SK-N-SH treated with all-trans-retinoic acid at 6 μM for 48 hours (cell line): ENCODE measurements at regions not wholly inside any gene's neighbourhood (a gene's known extent, or its start where the extent isn't known, plus 50 kb on each side); places are given as distances from the start of the nearest gene placed in this dataset.

Experiments used
- CSDC2 ChIP-seq: fragments of 250-450 bp; sonication (Bioruptor Pico); IDR thresholded peaks from 2 replicates; pipeline ENCODE4 v1.5.0; 2020; ENCODE audit warnings: mild to moderate bottlenecking, moderate library complexity
- ZNF70 ChIP-seq: fragments of 450-650 bp; formaldehyde crosslinking; IDR thresholded peaks from 2 replicates; pipeline ENCODE4 v1.5.0; 2020; ENCODE audit warnings: mild to moderate bottlenecking, moderate library complexity

GRCh38 chr20:22453244-22454080 is 130.9 kb downstream of the FOXA2 start:
- TF ChIP-seq ZNF70 (CRISPR knock-in tag) (no peak), CSDC2 (CRISPR knock-in tag) (no peak)
